Transverse colon (tissue), 4 donors: ENCODE measurements at regions not wholly inside any gene's neighbourhood (a gene's known extent, or its start where the extent isn't known, plus 50 kb on each side); places are given as distances from the start of the nearest gene placed in this dataset.

Source experiments
- CTCF ChIP-seq, 5 experiments: fragments of 200-600 bp in 3 of 5; fragments of 450-650 bp in 2 of 5; sonication (generic) in 3 of 5; IDR thresholded peaks; 1 replicate in 2 of 5; 2 replicates in 3 of 5; pipeline ENCODE4 v1.5.1; 2016 to 2017; ENCODE audit warnings: antibody characterized with exemption in 5 of 5, inconsistent platforms in 3 of 5, mild to moderate bottlenecking in 2 of 5, moderate library complexity in 1 of 5
- POLR2A ChIP-seq: fragments of 450-650 bp; IDR thresholded peaks from one replicate; pipeline ENCODE4 v1.6.1; 2016; ENCODE audit warnings: antibody characterized with exemption, mild to moderate bottlenecking, moderate library complexity
- POLR2AphosphoS5 ChIP-seq, 3 donors: sonication (generic); formaldehyde crosslinking; IDR thresholded peaks; one replicate each; pipeline ENCODE4 v1.6.1; 2016; ENCODE audit warnings: antibody characterized with exemption in 3 of 3

DNA sequence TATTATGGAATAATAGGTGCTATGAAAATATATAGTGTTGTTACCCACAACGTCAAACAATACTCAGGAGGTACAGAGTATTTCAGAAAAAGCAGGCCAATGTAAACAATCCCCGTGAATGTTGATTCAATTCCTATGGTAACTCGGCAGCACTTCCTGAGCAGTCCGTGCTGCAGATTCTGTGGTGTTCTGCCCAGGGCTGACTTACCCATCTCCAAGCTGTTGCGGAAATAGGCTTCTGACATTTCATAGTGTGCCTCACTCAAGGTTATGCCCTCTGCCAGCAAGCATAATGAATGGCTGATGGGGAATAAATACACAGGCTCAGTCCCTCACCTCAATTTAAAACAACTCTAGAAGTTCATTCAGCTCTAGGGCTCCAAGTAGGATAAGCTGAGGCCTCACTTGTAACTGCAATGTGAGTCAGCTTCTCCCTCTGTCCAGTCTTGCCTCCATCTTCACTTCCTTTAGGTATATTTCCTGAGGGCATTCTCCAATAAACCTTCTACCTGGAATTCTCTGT, 177.6 kb downstream of the GNAI1 start:
- TF ChIP-seq CTCF (IDR thresholded peaks at IDR 0.05) (no peak), POLR2AphosphoS5 (IDR thresholded peaks at IDR 0.05) (no peak), POLR2A (no peak)
